ENCODE measurements at regions not wholly inside any gene's neighbourhood (a gene's known extent, or its start where the extent isn't known, plus 50 kb on each side); places are given as distances from the start of the nearest gene placed in this dataset.

- no peak for TF ChIP-seq CTCF (conservative IDR thresholded peaks at IDR 0.05; ENCODE audit: low read depth in 2 of 2)
- no peak for TF ChIP-seq CREB1 (CRISPR knock-in tag; IDR thresholded peaks at IDR 0.05; ENCODE audit: low read depth)
- no peak for TF ChIP-seq NANOG (IDR thresholded peaks at IDR 0.05; ENCODE audit: borderline replicate concordance)
- TF ChIP-seq EZH2phosphoT487 (IDR thresholded peaks at IDR 0.05; ENCODE audit: unreplicated experiment) = no peak
- TF ChIP-seq ZNF114 (CRISPR knock-in tag; IDR thresholded peaks at IDR 0.05) = no peak
- no peak for TF ChIP-seq ZNF331 (CRISPR knock-in tag; IDR thresholded peaks at IDR 0.05; ENCODE audit: low read depth)
- no peak for ATAC-seq
- H3K27ac Mint-ChIP-seq = no peak overlapping the region
- peaks cover 16% of the 10 kb centered on the region for H3K36me3 Mint-ChIP-seq (ENCODE audit: low read depth)
- no peak overlapping the region for H3K4me3 ChIP-seq
- no peaks in the 10 kb centered on the region for H3K27me3 ChIP-seq (ENCODE audit: insufficient read depth)
- no peak overlapping the region for H3K4me2 ChIP-seq
- H3K9me3 Mint-ChIP-seq = peaks cover 27% of the 10 kb centered on the region
- H3K79me2 ChIP-seq (replicated peaks; ENCODE audit: insufficient read depth) = no peaks in the 10 kb centered on the region
- H3K36me3 ChIP-seq (ENCODE audit: insufficient read depth) = no peaks in the 10 kb centered on the region; the same call in 1 of the 2 replicates
- no peaks in the 10 kb centered on the region for H3F3A ChIP-seq (replicated peaks; ENCODE audit: low read depth)
- no peak overlapping the region for H3K27ac ChIP-seq (ENCODE audit: low read depth)
- peaks cover 23% of the 10 kb centered on the region for H3K9me2 ChIP-seq (ENCODE audit: insufficient read depth)
- H2AFZ ChIP-seq = no peak overlapping the region
- no peaks in the 10 kb centered on the region for H4K20me1 ChIP-seq (replicated peaks; ENCODE audit: insufficient read depth)
- H3K27me3 Mint-ChIP-seq (ENCODE audit: insufficient read depth, low read depth, poor library complexity) = peaks cover 23% of the 10 kb centered on the region
- no peak for DNase-seq (ENCODE audit: low spot score)
- H3K4me1 ChIP-seq (ENCODE audit: insufficient read depth) = peaks cover 20% of the 10 kb centered on the region
- peaks cover 22% of the 10 kb centered on the region for H3K4me1 Mint-ChIP-seq
- H3K4me3 Mint-ChIP-seq = no peak overlapping the region
These were observed 72.3 kb upstream of the HRH2 start for GRCh38 chr5:175585567-175585966.

GRCh38 chr5:175588709-175589429, 69.0 kb upstream of the HRH2 start:
- H3K27ac Mint-ChIP-seq = no peak overlapping the region
- DNase-seq (ENCODE audit: low spot score) (no peak), ATAC-seq (no peak)
- TF ChIP-seq ZNF462 (CRISPR knock-in tag; IDR thresholded peaks at IDR 0.05) (no peak), ZNF331 (CRISPR knock-in tag; IDR thresholded peaks at IDR 0.05; ENCODE audit: low read depth) (no peak), POLR2AphosphoS5 (IDR thresholded peaks at IDR 0.05; ENCODE audit: low read depth) (no peak), STAT1 (IDR thresholded peaks at IDR 0.05; ENCODE audit: unreplicated experiment) (no peak), CREB1 (CRISPR knock-in tag; IDR thresholded peaks at IDR 0.05; ENCODE audit: low read depth) (no peak), EZH2phosphoT487 (IDR thresholded peaks at IDR 0.05; ENCODE audit: unreplicated experiment) (no peak)
- peaks cover 11% of the 10 kb centered on the region for H3K36me3 Mint-ChIP-seq (ENCODE audit: low read depth)
- no peak overlapping the region for H3K4me3 ChIP-seq
- H3K4me1 Mint-ChIP-seq = peaks cover 18% of the 10 kb centered on the region
- no peak overlapping the region for H3K4me2 ChIP-seq
- peaks cover 17% of the 10 kb centered on the region for H3K9me2 ChIP-seq (ENCODE audit: insufficient read depth)
- no peaks in the 10 kb centered on the region for H3F3A ChIP-seq (replicated peaks; ENCODE audit: low read depth)
- H3K4me1 ChIP-seq (ENCODE audit: insufficient read depth) = peaks cover 10% of the 10 kb centered on the region; the same call in 1 of the 2 replicates
- H3K4me3 Mint-ChIP-seq = no peak overlapping the region
- H4K20me1 ChIP-seq (replicated peaks; ENCODE audit: insufficient read depth) = no peaks in the 10 kb centered on the region
- no peak overlapping the region for H2AFZ ChIP-seq
- no peaks in the 10 kb centered on the region for H3K27me3 ChIP-seq (ENCODE audit: insufficient read depth)
- H3K79me2 ChIP-seq (replicated peaks; ENCODE audit: insufficient read depth) = no peaks in the 10 kb centered on the region
- H3K9me3 Mint-ChIP-seq = peaks cover 20% of the 10 kb centered on the region
- no peaks in the 10 kb centered on the region; the same call in 1 of the 2 replicates for H3K36me3 ChIP-seq (ENCODE audit: insufficient read depth)
- H3K27ac ChIP-seq (ENCODE audit: low read depth) = no peak overlapping the region
- H3K27me3 Mint-ChIP-seq (ENCODE audit: insufficient read depth, low read depth, poor library complexity) = peaks cover 25% of the 10 kb centered on the region

Measured in GM23338 (cell line).